ENCODE measurements at regions not wholly inside any gene's neighbourhood (a gene's known extent, or its start where the extent isn't known, plus 50 kb on each side); places are given as distances from the start of the nearest gene placed in this dataset.
A peak's percentile ranks its signal among the peaks of the same experiment; 100 is the strongest.

DNA sequence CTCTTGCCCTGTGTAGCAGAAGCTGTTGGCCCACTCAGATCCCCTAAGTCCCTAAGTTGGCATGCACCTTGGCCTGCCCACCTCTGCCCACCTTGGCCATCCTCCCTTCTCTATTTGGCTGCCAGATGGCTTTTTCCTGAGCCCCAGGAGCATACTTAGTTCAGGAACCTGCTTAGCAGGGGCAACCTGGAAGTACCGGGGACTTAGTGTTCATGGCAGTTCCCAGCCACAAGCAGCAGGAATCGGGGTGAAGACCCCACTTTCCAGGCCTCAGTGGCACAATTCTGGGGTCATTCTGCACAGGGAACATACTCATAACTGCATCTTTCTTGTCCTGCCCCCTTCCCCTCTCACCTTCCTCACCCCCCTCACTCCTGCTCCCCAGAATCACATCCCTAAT is 158.0 kb upstream of the PMEPA1 start:
- CTCF ChIA-PET, result interaction anchor here (0.6 to 1.7 kb wide), 3 partner anchors 13 to 161 kb away, joined by 3 to 4 read pairs (median 4); no protein-coding TSS in a partner anchor
- ATAC-seq (no peak), DNase-seq (ENCODE audit: low read depth in 1 of 2, low spot score in 1 of 2) (no peak), FAIRE-seq (no peak)
- 63% methylated on average over 2 of the region's 2 CpGs for WGBS (ENCODE audit: missing lambda C conversion rate)
- Histone ChIP-seq H3K9me3 (no peaks in the 10 kb centered on the region), H3K27ac (peak overlapping the region in 1 of 2 experiments; percentile 21; a peak in 1 of 6 replicates), H3K4me3 (no peak overlapping the region), H3K4me2 (no peak overlapping the region), H3K4me1 (peaks cover 10% of the 10 kb centered on the region; the same call in 1 of the 3 replicates)
- POLR2A ChIA-PET, result no interaction called here
- TF ChIP-seq POLR2AphosphoS2 (conservative IDR thresholded peaks at IDR 0.05; ENCODE audit: low read length), result no peak
- TF ChIP-seq CEBPB (IDR thresholded peaks at IDR 0.05), result no peak
- TF ChIP-seq, protein P1, sequence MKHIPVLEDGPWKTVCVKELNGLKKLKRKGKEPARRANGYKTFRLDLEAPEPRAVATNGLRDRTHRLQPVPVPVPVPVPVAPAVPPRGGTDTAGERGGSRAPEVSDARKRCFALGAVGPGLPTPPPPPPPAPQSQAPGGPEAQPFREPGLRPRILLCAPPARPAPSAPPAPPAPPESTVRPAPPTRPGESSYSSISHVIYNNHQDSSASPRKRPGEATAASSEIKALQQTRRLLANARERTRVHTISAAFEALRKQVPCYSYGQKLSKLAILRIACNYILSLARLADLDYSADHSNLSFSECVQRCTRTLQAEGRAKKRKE (CRISPR knock-in tag; IDR thresholded peaks at IDR 0.05; ENCODE audit: low read depth), result no peak
- TF ChIP-seq KDM5A (IDR thresholded peaks at IDR 0.05), result no peak
- no peak for TF ChIP-seq PHF8 (IDR thresholded peaks at IDR 0.05; ENCODE audit: borderline replicate concordance, low read depth)
- no peak for TF ChIP-seq POLR2A (IDR thresholded peaks at IDR 0.05; ENCODE audit: low read length)
- TF ChIP-seq, protein P2, sequence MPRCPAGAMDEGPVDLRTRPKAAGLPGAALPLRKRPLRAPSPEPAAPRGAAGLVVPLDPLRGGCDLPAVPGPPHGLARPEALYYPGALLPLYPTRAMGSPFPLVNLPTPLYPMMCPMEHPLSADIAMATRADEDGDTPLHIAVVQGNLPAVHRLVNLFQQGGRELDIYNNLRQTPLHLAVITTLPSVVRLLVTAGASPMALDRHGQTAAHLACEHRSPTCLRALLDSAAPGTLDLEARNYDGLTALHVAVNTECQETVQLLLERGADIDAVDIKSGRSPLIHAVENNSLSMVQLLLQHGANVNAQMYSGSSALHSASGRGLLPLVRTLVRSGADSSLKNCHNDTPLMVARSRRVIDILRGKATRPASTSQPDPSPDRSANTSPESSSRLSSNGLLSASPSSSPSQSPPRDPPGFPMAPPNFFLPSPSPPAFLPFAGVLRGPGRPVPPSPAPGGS (IDR thresholded peaks at IDR 0.05), result no peak
- no peak for TF ChIP-seq RARB (CRISPR knock-in tag; IDR thresholded peaks at IDR 0.05)
- TF ChIP-seq, protein P3, sequence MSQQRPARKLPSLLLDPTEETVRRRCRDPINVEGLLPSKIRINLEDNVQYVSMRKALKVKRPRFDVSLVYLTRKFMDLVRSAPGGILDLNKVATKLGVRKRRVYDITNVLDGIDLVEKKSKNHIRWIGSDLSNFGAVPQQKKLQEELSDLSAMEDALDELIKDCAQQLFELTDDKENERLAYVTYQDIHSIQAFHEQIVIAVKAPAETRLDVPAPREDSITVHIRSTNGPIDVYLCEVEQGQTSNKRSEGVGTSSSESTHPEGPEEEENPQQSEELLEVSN (IDR thresholded peaks at IDR 0.05; ENCODE audit: borderline replicate concordance, low read depth), result no peak
- no peak for TF ChIP-seq SMC3 (IDR thresholded peaks at IDR 0.05)
- TF ChIP-seq GATA3 (IDR thresholded peaks at IDR 0.05; ENCODE audit: borderline replicate concordance), result no peak

DNA sequence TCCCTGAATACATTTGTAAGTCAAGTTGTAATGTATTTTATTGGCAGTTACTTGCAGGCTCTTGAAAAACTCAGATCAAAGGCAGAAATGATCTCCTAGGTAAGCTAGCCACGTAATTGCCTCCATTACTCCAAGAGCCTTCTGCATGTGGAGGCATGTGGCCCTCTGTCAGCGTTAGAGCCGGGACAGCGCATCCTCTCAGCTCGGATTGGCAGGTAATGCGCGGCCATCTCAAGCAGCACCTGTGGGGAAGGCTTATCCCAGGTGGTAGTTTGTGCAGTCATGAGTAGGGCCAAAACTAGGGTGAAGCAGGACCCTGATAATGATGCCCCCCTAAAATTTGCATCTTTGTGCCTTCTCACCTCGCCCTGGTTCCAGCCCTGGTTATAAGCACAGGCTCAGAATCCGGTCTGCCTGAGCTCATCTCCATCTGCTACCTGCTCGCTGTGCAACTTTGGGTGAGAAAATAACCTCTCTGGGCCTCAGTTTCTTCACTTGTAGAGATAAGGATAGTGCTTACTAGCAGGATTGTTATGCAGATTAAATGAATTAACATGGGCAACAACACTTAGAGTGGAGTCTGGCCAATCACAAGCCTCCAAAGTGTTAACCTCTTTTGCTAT is 157.5 kb upstream of the PMEPA1 start:
- no peak overlapping the region for H3K4me2 ChIP-seq
- FAIRE-seq, result no peak
- H3K27ac ChIP-seq, result peak overlapping the region in 1 of 2 experiments; percentile 58; a peak in 3 of 6 replicates
- no peaks in the 10 kb centered on the region for H3K9me3 ChIP-seq
- no peak overlapping the region for H3K4me3 ChIP-seq
- 84% methylated on average over 10 of the region's 10 CpGs for WGBS (ENCODE audit: missing lambda C conversion rate)
- peaks cover 10% of the 10 kb centered on the region; the same call in 1 of the 3 replicates for H3K4me1 ChIP-seq
- TF ChIP-seq, protein P4, sequence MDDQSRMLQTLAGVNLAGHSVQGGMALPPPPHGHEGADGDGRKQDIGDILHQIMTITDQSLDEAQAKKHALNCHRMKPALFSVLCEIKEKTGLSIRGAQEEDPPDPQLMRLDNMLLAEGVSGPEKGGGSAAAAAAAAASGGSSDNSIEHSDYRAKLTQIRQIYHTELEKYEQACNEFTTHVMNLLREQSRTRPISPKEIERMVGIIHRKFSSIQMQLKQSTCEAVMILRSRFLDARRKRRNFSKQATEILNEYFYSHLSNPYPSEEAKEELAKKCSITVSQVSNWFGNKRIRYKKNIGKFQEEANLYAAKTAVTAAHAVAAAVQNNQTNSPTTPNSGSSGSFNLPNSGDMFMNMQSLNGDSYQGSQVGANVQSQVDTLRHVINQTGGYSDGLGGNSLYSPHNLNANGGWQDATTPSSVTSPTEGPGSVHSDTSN (IDR thresholded peaks at IDR 0.05), result no peak
- TF ChIP-seq, protein P1 (CRISPR knock-in tag; IDR thresholded peaks at IDR 0.05; ENCODE audit: low read depth), result no peak
- TF ChIP-seq MAZ (IDR thresholded peaks at IDR 0.05; ENCODE audit: borderline replicate concordance, low read depth, low read length), result no peak
- TF ChIP-seq CBX8 (IDR thresholded peaks at IDR 0.05), result no peak
- TF ChIP-seq RFX5 (IDR thresholded peaks at IDR 0.05), result no peak
- TF ChIP-seq, protein P5, sequence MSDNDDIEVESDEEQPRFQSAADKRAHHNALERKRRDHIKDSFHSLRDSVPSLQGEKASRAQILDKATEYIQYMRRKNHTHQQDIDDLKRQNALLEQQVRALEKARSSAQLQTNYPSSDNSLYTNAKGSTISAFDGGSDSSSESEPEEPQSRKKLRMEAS (IDR thresholded peaks at IDR 0.05), result no peak
- TF ChIP-seq, protein P6, sequence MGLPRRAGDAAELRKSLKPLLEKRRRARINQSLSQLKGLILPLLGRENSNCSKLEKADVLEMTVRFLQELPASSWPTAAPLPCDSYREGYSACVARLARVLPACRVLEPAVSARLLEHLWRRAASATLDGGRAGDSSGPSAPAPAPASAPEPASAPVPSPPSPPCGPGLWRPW (IDR thresholded peaks at IDR 0.05), result no peak
- no peak for TF ChIP-seq FOSB (CRISPR knock-in tag; IDR thresholded peaks at IDR 0.05)
- TF ChIP-seq CEBPB (IDR thresholded peaks at IDR 0.05), result no peak
- TF ChIP-seq ZFP36 (IDR thresholded peaks at IDR 0.05; ENCODE audit: borderline replicate concordance, partially characterized antibody), result no peak
- no peak for TF ChIP-seq HOXA7 (CRISPR knock-in tag; IDR thresholded peaks at IDR 0.05)
- TF ChIP-seq, protein P2 (IDR thresholded peaks at IDR 0.05), result no peak
- TF ChIP-seq CHD4 (IDR thresholded peaks at IDR 0.05; ENCODE audit: borderline replicate concordance), result no peak
- CTCF ChIA-PET, result interaction anchor here (0.6 to 1.7 kb wide), 3 partner anchors 17 to 160 kb away, joined by 3 to 4 read pairs (median 3); no protein-coding TSS in a partner anchor
- ATAC-seq, result no peak
- POLR2A ChIA-PET, result no interaction called here
- DNase-seq (ENCODE audit: low read depth in 1 of 2, low spot score in 1 of 2), result no peak

Measured in A549 (cell line).